GM06990 (cell line): ENCODE measurements at regions not wholly inside any gene's neighbourhood (a gene's known extent, or its start where the extent isn't known, plus 50 kb on each side); places are given as distances from the start of the nearest gene placed in this dataset.

Experiments
- DNase-seq: peaks from one replicate; pipeline ENCODE4 v3.0.0-alpha.2; 2011; ENCODE audit not compliant: insufficient read length; ENCODE audit errors: extremely low read depth
- H3K27me3 ChIP-seq: replicated peaks from 2 replicates; pipeline ENCODE4 v1.6.0; 2011; ENCODE audit warnings: low read length; ENCODE audit not compliant: control insufficient read depth, insufficient read depth
- H3K36me3 ChIP-seq: 2 replicates; pipeline ENCODE4 v1.5.1; 2011; ENCODE audit warnings: low read length; ENCODE audit not compliant: control insufficient read depth, insufficient read depth
- H3K4me3 ChIP-seq: replicated peaks from 2 replicates; pipeline ENCODE4 v1.5.1; 2011; ENCODE audit warnings: low read depth, mild to moderate bottlenecking, control low read depth, low read length
- TF ChIP-seq, protein P1 (sequence below): IDR thresholded peaks from 2 replicates; pipeline ENCODE4 v1.5.1; 2011; ENCODE audit warnings: low read length, control low read depth, mild to moderate bottlenecking, inconsistent platforms; ENCODE audit not compliant: insufficient read depth, poor library complexity, severe bottlenecking

DNA sequence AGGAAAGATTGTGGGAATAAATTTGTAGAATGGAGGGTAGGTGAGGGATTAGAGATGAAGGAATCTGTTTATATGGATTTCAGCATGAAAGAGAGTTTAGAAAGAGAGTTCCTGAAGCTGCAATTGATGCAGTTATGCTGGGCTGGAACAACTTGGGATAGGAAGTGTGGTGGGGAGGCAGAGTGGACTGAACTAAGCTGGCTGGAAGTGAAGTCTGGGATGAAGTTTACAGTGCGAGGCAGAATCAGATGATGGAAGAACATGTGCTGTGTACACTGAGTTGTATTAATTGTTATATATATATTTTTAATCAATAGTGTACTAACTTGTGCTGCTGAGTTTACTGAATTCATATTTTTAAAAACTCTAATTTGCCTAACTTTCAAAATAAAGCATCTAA, 461.9 kb downstream of the SPRY1 start:
- TF ChIP-seq, protein P1, sequence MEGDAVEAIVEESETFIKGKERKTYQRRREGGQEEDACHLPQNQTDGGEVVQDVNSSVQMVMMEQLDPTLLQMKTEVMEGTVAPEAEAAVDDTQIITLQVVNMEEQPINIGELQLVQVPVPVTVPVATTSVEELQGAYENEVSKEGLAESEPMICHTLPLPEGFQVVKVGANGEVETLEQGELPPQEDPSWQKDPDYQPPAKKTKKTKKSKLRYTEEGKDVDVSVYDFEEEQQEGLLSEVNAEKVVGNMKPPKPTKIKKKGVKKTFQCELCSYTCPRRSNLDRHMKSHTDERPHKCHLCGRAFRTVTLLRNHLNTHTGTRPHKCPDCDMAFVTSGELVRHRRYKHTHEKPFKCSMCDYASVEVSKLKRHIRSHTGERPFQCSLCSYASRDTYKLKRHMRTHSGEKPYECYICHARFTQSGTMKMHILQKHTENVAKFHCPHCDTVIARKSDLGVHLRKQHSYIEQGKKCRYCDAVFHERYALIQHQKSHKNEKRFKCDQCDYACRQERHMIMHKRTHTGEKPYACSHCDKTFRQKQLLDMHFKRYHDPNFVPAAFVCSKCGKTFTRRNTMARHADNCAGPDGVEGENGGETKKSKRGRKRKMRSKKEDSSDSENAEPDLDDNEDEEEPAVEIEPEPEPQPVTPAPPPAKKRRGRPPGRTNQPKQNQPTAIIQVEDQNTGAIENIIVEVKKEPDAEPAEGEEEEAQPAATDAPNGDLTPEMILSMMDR, result no peak

DNA sequence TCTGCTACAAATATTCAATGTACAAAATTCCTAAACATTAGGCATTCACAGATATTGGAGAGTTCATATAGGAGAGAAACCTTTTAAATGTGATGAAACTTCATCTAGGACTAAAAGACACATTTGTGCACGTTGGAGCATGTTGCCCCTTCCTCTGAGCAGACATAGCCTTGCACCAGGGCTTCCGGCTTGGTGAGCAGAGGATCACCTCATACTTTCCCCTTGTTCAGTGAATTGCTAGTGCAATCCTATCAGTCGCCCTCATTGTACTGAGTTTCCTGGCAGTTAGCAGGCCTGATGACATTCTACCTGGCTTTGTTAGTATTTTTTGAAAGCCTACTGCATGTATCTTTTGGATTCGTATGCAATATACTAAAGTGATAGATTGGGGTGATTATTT, 466.2 kb downstream of the SPRY1 start:
- TF ChIP-seq, protein P1, result no peak
- Histone ChIP-seq H3K4me3 (no peak overlapping the region), H3K36me3 (no peaks in the 10 kb centered on the region), H3K27me3 (no peaks in the 10 kb centered on the region)
- no peak for DNase-seq

More for the DNA sequence above, 461.9 kb downstream of the SPRY1 start:
- DNase-seq, result no peak
- no peaks in the 10 kb centered on the region for H3K36me3 ChIP-seq
- H3K4me3 ChIP-seq, result no peak overlapping the region
- H3K27me3 ChIP-seq, result no peaks in the 10 kb centered on the region

DNA sequence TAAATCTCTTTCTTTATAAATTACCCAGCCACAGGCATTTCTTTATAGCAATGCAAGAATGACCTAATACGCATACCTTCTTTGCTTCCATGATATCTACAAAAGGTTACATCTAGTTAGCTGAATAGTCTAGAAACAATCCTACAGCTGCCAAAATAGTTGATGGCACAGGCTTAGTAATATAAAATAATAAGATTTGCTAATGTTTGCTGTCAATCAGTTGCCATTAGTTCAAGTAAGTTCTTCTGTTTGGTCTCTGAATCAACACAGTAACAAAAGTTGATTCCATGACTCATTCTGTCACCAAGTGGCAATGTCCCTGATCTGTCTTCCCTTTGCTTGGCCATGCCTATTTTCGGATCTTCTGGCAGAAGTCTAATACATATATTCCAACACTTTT, 470.2 kb downstream of the SPRY1 start:
- Histone ChIP-seq H3K27me3 (no peaks in the 10 kb centered on the region; the same call in 1 of the 2 replicates), H3K4me3 (no peak overlapping the region), H3K36me3 (no peaks in the 10 kb centered on the region)
- no peak for DNase-seq
- TF ChIP-seq, protein P1, result no peak

DNA sequence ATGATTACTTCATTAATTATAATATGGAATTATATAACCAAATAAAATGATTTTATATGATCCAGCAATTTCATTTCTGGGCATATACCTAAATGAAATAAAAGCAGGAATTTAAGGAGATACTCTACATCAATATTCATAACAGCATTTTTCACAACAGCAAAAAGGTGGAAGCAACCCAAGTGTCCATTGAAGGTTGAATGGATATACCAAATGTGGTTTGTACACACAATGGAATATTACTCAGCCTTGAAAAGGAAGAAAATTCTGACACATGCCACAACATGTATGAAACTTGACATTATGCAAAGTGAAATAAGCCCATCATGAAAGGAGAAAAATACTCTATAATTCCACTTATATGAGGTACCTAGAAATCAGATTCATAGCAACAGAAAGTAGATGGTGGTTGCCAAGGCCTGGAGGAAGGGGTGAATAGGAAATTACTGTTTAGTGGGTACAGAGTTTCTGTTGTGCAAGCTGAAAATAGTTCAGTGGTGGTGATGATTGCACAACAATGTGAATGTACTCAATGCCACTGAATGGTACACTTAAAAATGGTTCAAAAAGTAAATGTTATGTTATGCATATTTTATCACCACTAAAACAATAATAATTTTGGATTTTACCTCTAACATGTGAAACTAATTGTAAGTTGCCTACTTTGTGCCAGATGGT, 471.5 kb downstream of the SPRY1 start:
- Histone ChIP-seq H3K4me3 (no peak overlapping the region), H3K36me3 (no peaks in the 10 kb centered on the region), H3K27me3 (no peaks in the 10 kb centered on the region; the same call in 1 of the 2 replicates)
- no peak for DNase-seq
- TF ChIP-seq, protein P1, result no peak

DNA sequence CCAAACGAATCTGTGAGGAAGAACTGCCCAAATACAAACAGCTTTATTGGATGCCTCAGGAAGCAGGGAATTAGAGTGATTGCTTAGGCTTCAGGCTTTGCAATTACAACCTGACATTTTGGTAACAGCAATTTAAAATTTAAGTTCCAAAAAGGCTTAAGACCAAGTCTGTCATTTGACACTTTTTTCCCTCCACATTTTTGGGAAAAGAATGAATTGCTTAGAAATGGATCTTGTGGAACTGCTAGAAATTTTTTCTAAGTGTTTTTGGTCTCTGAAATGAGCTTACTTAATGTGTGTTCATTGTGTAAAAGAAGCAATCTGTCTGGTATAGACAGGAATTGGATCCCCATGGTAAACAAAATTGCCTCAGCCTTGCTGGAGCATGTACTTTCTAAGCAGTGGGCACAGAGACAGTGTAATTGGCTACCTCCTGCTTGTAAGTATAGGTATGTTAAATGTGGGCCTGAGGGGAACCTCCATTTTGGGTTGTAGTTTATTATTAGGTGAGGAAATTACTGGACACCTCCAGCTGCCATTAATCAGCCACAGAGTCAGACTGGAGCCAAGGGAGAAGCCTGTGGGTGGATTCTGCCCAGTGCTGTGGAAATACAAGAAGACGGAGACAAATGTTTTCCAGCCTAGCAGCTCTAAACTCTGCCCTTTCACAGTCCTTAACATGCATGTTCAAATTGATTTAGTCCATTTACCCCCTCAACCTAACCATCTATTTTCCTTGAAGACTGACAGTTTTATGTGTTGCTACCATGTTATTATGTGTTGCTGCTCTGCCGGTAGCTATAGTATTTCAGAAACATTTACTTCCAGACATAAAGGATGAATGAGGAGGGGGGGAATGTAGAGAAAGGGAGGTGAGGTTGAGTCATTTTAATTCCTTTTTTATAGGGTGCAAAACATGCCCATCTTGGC, 473.0 kb downstream of the SPRY1 start:
- Histone ChIP-seq H3K27me3 (no peaks in the 10 kb centered on the region; the same call in 1 of the 2 replicates), H3K36me3 (no peaks in the 10 kb centered on the region), H3K4me3 (no peak overlapping the region)
- TF ChIP-seq, protein P1, result no peak
- DNase-seq, result no peak
